ENCODE measurements at regions not wholly inside any gene's neighbourhood (a gene's known extent, or its start where the extent isn't known, plus 50 kb on each side); places are given as distances from the start of the nearest gene placed in this dataset.

DNA sequence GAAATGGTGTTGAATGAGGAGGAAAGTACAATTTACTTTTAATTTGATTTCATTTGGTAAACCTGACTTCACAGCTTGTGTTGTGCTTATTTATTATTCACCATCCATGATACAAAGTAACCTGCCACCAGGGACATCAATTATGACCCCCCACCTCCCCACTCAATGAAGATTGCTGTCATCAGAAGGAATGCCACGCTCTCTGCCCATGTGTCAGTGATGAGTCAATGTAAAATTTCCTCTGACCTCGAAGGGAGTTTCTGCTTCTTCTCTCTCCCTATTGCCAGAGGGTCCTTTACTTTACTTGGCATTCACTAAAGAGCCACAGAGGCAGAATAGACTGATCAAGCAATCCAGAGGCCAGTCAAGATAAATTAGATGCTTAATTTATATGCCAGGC is 759.7 kb downstream of the CDH11 start:
- TF ChIP-seq, protein P1, sequence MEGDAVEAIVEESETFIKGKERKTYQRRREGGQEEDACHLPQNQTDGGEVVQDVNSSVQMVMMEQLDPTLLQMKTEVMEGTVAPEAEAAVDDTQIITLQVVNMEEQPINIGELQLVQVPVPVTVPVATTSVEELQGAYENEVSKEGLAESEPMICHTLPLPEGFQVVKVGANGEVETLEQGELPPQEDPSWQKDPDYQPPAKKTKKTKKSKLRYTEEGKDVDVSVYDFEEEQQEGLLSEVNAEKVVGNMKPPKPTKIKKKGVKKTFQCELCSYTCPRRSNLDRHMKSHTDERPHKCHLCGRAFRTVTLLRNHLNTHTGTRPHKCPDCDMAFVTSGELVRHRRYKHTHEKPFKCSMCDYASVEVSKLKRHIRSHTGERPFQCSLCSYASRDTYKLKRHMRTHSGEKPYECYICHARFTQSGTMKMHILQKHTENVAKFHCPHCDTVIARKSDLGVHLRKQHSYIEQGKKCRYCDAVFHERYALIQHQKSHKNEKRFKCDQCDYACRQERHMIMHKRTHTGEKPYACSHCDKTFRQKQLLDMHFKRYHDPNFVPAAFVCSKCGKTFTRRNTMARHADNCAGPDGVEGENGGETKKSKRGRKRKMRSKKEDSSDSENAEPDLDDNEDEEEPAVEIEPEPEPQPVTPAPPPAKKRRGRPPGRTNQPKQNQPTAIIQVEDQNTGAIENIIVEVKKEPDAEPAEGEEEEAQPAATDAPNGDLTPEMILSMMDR (IDR thresholded peaks at IDR 0.05; ENCODE audit: low read length): no peak
- TF ChIP-seq EZH2 (optimal IDR thresholded peaks at IDR 0.05; ENCODE audit: low read depth, low read length) (no peak), EZH2phosphoT487 (IDR thresholded peaks at IDR 0.05; ENCODE audit: low read length) (no peak)
- Histone ChIP-seq H3K9ac (ENCODE audit: low read length) (no peak overlapping the region), H2AFZ (ENCODE audit: low read length) (no peak overlapping the region), H4K20me1 (ENCODE audit: insufficient read depth, low read length) (no peaks in the 10 kb centered on the region), H3K27ac (ENCODE audit: low read length) (no peak overlapping the region), H3K9me3 (replicated peaks; ENCODE audit: insufficient read depth, low read length) (no peaks in the 10 kb centered on the region), H3F3A (ENCODE audit: insufficient read depth, low read length) (no peaks in the 10 kb centered on the region), H3K79me2 (ENCODE audit: low read length) (no peaks in the 10 kb centered on the region), H3K9me2 (replicated peaks; ENCODE audit: insufficient read depth, low read length) (no peaks in the 10 kb centered on the region), H3K27me3 (replicated peaks; ENCODE audit: insufficient read depth, low read length) (no peaks in the 10 kb centered on the region), H3K4me1 (ENCODE audit: low read length) (no peaks in the 10 kb centered on the region), H3K36me3 (replicated peaks; ENCODE audit: insufficient read depth, low read length) (no peaks in the 10 kb centered on the region), H3K4me3 (ENCODE audit: low read length) (no peak overlapping the region), H3K4me2 (ENCODE audit: low read depth, low read length) (no peak overlapping the region)
- no peak for DNase-seq

DNA sequence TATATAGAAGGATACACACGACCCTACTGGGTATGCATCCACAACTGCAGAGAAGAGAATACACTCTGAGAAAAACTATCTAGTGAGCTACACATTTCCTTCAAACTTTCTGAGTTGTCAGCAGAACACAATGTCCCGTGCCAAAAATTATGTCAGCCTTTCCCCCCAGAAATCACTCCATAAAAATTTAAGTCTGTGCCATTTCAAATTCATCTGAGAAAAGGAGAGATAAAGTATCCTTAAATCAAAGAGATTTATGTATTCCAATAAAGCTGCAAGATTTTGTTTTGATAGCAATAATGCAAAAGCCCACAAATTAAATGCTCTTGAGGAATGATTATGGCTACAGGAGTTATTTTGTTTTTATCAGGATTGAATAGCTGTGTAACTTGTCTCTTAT is 760.1 kb downstream of the CDH11 start:
- no peak overlapping the region for H3K9ac ChIP-seq (ENCODE audit: low read length)
- DNase-seq: no peak
- H3K4me2 ChIP-seq (ENCODE audit: low read depth, low read length): no peak overlapping the region
- H2AFZ ChIP-seq (ENCODE audit: low read length): no peak overlapping the region
- H3K4me3 ChIP-seq (ENCODE audit: low read length): no peak overlapping the region
- H4K20me1 ChIP-seq (ENCODE audit: insufficient read depth, low read length): no peaks in the 10 kb centered on the region
- H3K9me3 ChIP-seq (replicated peaks; ENCODE audit: insufficient read depth, low read length): no peaks in the 10 kb centered on the region
- H3K27me3 ChIP-seq (replicated peaks; ENCODE audit: insufficient read depth, low read length): no peaks in the 10 kb centered on the region
- no peaks in the 10 kb centered on the region for H3K4me1 ChIP-seq (ENCODE audit: low read length)
- H3K79me2 ChIP-seq (ENCODE audit: low read length): no peaks in the 10 kb centered on the region
- no peaks in the 10 kb centered on the region for H3K36me3 ChIP-seq (replicated peaks; ENCODE audit: insufficient read depth, low read length)
- no peaks in the 10 kb centered on the region for H3F3A ChIP-seq (ENCODE audit: insufficient read depth, low read length)
- TF ChIP-seq, protein P1 (IDR thresholded peaks at IDR 0.05; ENCODE audit: low read length): no peak
- no peak for TF ChIP-seq EZH2phosphoT487 (IDR thresholded peaks at IDR 0.05; ENCODE audit: low read length)
- TF ChIP-seq EZH2 (optimal IDR thresholded peaks at IDR 0.05; ENCODE audit: low read depth, low read length): no peak
- H3K9me2 ChIP-seq (replicated peaks; ENCODE audit: insufficient read depth, low read length): no peaks in the 10 kb centered on the region
- no peak overlapping the region for H3K27ac ChIP-seq (ENCODE audit: low read length)

DNA sequence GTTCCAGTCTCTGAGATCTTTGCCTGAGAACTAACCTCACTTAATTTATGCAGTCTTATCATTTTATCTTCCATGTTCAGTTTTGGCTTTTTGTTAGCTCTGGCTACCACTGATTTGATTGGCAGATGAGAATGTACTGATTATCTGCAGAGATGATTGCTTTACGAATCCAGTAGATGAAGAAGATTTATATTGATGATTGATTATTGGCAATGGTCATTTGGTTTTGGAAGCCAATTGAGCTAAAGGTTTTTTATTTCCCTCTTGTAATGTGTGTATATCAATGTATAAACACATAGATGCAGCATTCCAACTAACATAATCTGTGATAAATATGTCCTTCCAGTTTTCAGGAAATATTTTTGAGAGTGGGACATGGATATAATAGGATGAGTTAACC is 763.6 kb downstream of the CDH11 start:
- H4K20me1 ChIP-seq (ENCODE audit: insufficient read depth, low read length): no peaks in the 10 kb centered on the region
- H3K79me2 ChIP-seq (ENCODE audit: low read length): no peaks in the 10 kb centered on the region
- no peaks in the 10 kb centered on the region for H3F3A ChIP-seq (ENCODE audit: insufficient read depth, low read length)
- no peaks in the 10 kb centered on the region for H3K27me3 ChIP-seq (replicated peaks; ENCODE audit: insufficient read depth, low read length)
- no peak overlapping the region for H3K9ac ChIP-seq (ENCODE audit: low read length)
- no peak overlapping the region for H3K4me3 ChIP-seq (ENCODE audit: low read length)
- no peaks in the 10 kb centered on the region for H3K4me1 ChIP-seq (ENCODE audit: low read length)
- H3K9me3 ChIP-seq (replicated peaks; ENCODE audit: insufficient read depth, low read length): no peaks in the 10 kb centered on the region
- H3K4me2 ChIP-seq (ENCODE audit: low read depth, low read length): no peak overlapping the region
- H3K27ac ChIP-seq (ENCODE audit: low read length): no peak overlapping the region
- TF ChIP-seq EZH2phosphoT487 (IDR thresholded peaks at IDR 0.05; ENCODE audit: low read length) (no peak), EZH2 (optimal IDR thresholded peaks at IDR 0.05; ENCODE audit: low read depth, low read length) (no peak)
- TF ChIP-seq, protein P1 (IDR thresholded peaks at IDR 0.05; ENCODE audit: low read length): no peak
- H2AFZ ChIP-seq (ENCODE audit: low read length): no peak overlapping the region
- H3K36me3 ChIP-seq (replicated peaks; ENCODE audit: insufficient read depth, low read length): no peaks in the 10 kb centered on the region
- H3K9me2 ChIP-seq (replicated peaks; ENCODE audit: insufficient read depth, low read length): no peaks in the 10 kb centered on the region
- no peak for DNase-seq
